NCI-H2107 (cell line): ENCODE measurements at regions not wholly inside any gene's neighbourhood (a gene's known extent, or its start where the extent isn't known, plus 50 kb on each side); places are given as distances from the start of the nearest gene placed in this dataset.
"Not testable (repeated sequence)": the region's sequence is repeated elsewhere in the genome, so short reads cannot be mapped to it uniquely, and the experiment has no call there.

Experiments
- DNase-seq: peaks from one replicate; lab custom pipeline; 2025; lab: John Stamatoyannopoulos, UW

DNA sequence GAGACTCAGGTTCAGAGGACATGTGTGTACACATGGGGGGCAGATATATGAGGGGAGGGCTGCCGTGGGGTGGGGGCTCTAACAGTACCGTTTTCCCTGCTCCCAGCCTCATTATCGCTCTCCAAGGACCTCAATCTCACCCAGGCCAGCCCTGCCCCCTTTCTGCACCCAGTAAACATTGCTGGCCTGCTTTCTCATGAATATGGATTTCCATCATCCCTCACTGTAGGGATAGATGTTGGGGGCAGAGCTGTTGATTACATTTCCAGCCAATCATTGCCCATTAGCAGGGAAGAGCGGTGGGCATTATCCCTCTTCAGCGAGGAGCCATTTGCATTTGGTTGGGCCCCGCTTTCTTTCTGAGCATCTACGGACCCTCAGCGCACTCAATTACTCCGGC lies 273.8 kb downstream of the RPS6KC1 start:
- DNase-seq = no peak

DNA sequence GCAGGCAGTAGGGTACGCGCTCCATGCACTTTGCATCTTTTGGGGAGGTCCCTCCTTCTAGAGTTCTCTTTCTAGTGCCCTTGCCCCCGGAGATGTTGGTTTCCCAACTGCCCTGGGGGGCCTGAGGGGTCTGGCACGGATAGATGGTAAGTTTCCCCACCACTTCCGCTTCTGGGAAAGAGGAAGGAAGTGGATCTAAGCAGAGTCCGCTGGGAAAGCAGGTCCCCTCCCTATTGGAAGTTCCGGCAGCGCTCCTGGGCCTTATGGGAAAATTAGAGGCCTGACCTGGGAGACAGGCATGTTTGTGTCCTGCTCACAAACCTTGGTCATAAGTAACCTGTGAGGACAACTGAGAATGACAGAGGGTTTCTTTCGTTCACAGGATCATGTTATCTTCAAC lies 274.4 kb downstream of the RPS6KC1 start:
- no peak for DNase-seq

DNA sequence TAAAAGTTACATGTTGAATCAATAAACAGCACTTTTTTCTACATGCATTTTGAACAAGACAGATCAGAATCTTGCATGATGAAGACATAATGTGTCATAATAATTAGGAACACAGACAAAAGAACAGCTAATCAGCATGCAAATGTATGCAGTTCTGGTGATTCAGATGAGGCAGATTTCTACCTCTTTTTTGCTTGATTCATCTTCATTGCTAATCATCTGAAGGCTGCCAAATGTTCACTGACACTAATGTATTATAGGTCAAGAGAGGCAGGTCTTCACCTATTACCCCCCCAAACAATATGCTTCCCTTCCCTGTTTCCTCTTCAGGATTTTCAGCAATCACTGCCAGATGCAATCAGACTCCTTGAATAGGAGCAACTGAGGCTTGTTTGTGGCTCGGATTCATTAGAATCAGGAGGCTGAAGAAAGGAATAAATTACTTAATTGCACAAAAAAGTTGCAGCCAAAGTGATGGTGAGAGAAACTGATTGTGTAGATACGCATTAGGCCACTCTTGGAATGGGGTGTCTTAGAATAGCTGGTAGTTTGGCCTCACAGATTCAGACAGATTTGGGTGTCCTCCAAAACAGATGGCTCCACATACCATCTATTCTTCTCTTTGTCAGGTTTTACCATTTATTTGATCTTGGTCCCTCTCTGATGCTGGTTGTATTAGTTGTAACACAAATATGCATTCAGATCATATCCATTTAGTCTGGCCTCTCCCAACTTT lies 275.4 kb downstream of the RPS6KC1 start:
- DNase-seq = no peak

DNA sequence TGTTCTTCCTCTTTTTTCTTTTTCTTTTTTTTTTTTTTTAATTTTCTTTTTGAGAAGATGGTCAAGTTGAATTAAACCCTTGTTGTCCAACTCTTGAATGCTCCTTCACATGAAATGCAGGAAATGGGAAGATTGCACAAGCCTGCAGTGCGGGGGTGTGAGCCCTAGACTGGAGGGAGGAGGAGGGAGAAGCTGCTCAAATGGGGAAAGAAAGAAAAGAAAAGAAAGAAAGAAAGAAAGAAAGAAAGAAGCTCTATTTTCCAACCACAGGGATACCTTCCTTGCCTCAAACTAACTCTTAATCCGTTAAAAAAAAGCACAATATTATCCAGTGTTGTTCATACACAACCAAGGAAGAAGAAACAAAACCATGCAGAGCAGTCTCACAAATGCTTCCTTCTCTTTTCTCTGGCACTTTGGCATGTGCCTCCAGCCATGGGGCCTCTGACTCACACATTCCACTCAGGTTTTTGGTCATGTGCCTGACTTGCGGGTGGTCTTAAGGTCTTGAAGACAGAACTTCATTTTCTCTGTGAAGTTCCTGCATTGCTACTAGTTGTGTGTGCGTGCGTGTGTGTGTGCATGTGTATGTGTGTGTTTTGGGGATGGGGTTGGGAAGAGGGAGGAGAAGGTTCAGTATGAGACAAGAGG lies 276.1 kb downstream of the RPS6KC1 start:
- DNase-seq = no peak

DNA sequence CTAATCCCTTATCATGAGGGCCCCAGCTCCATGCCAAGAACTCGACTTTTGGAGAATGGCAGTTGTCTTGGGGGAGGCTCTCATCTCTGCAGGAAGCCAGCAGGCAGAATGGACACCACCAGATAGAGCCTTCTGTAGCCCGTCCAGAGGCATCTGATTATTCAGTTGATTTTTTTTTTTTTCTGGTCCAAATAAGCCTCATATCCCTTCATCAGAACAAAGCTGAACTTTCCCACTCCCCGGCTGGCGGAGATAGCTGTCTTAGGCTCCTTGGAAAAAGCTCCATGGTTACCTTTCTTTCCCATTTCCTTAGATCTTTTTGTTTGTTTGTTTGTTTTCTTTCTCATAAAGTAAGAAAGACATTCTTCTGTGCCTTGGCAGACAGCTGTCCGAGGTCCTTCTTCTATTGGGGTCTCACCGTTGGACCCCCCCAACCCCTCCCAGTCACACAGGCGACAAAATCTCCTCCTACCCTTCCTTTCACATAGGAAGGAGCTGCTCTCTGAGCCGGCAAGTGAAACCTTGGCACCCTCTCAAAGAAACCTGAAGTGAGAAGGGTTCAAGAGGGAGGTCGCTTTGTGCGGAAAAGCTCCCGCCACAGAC lies 278.5 kb downstream of the RPS6KC1 start:
- DNase-seq = no peak

DNA sequence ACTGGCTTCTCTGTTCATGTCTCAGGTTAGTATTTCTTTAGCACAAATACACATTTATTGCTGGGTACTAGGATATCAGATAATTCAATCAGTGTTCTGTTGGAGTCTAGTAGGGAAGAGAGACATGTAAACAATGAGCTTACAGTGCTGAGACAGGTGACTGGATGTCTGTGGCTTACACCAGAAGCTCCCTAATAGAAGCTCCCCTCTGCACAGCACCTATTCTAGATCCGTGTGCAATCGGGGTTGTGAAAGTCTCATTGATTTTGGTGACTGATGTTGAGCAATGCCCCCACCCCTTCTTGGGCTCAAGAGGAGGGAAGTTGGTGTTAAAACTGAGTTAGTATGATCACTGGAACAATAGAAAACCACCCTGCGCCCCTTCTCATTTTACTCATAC lies 279.2 kb downstream of the RPS6KC1 start:
- no peak for DNase-seq

DNA sequence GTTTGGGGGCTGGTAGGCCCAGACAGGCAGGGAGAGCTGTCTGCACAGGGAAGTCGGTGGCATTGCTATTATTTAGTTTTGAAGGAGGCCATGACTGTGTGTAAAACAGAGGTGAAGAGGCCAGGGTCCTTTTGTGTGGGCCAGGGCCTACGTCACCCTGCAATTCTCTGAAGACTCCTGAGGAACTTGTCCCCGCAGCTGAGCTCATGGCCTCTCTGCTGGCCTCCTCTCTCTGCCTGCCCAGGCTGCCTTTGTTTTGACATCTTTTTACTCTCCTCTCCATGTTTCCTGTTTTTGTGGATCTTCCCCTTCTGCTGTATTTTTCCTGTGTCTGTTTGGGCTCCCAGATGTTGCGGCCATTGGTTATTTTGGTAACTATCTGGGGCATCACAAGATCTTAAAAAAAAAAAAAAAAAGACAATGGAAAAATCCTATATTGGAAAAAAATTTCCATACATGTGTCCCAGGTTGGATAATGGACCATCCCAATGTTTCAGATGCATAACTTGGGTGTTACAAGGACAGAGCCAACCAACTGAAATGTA lies 280.7 kb downstream of the RPS6KC1 start:
- no peak for DNase-seq

DNA sequence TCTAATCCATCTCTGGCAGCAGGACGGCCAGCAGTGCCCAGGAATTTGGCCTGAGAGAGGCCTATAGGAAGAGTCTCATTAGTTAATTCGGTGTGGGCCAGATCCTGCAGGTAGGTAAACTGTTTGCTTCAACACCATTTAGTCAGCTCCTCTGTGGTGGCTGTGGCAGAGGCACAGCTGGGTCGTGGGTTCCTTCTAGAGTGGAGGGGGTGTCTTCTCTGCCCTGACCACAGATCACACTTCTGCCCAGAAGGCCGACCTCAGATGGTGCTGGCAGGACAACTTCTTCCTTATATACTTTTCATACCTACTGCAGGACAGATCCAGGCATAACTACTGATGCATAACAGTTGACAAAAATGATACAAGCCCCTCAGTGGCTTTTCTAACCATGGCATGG lies 281.4 kb downstream of the RPS6KC1 start:
- DNase-seq = no peak

DNA sequence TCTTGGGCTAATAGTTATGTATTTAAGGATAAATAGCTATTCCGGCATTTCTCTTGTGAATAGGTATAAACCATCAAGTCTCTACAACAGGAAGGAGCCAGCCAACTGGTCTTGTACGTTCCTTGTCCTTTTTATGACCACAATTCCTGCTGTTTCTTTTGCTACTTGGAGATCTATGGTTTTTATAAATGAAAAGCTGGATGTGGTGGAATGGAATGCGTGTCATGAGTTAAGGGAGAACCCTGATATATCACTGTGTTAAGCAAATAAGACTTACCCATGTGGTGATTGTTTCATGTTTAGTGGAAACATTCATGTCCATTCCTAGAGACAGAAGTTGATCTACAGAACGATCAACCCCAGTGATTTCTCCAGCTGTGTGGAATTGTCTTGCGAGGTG lies 282.1 kb downstream of the RPS6KC1 start:
- no peak for DNase-seq

DNA sequence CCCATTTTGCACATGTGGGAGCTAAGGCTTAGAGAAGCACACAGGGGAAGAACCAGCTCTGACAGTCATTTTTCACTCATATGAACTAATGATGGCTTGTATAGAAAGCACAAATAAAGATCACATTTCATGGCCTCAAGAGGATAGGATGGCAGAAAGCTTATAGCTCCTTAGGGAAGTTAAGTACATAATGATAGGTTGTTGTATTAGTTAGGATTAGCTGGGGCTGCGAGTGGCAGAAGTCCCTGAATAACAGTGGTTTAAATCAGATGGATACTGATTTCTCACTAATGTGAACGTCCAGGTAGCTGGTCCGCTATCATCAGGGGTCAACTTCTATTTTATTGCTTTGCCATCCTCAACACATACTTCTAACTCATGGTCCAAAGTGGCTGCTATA lies 284.0 kb downstream of the RPS6KC1 start:
- DNase-seq = peak; percentile 39

DNA sequence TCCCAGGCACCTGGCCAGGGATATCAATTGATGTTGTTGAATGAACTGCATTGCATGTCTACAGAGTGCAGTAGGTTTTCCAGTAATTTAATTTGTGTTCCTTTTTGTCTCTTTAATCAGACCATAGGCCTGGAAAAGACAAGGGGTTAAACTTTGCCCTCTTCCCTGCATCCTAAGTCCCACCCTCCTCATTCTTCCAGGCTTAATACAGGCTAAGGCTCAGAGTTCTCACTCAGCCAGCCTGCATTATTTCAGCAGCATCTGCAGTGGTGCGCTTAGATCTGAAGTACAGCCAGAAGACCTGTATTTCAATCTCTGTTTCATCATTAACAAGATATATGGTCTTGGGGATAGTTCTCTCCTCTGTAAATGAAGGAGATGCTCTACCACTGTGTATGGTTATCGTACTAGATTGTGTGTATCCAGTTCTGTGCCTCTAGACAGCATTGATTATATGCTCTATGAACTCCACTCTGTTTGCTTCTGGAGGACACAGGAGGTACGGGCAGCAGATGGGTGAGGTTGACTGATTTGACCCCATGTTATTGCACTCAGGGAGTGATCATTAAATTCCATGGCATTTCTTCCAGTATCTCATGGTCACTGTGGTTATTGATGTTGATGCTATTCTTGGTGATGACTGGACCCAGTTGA lies 286.1 kb downstream of the RPS6KC1 start:
- DNase-seq = no peak

DNA sequence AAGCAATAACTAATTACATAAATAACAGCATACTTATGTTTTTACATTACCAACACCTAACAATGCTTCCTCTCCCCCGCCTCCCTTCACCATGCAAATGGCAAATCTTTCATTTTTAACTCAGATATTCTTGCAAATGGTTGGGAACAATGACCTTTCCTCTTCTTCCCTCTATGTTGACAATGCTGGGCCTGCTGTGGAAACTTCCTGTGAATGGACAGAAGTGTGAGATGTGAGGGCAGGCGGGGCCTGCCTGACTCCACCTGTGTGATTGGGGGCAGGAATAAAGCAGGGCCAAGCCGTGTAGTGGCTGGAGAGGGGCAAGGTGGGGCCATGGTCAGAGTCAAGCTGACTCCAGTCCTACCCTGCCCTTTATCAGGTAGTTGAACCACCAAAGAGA lies 289.6 kb downstream of the RPS6KC1 start:
- no peak for DNase-seq

DNA sequence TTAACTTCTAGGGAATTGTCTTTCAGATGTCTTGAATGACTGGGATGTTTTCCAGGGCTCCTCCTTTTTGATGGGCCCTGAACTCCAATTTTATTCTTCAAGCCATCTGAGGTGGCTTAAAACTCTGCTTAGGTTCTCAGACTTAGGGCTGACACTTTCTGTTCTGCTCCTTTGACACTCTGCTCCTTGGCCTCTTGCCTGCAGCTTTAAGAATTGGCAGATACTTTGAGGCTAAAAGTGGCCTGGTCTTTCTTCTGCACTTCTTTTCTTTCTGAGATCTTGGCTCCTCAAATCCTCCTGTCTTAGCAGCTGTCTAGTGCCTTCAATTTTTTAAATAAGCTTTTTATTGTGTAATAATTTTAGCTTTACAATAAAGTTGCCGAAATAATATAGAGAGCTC lies 294.6 kb downstream of the RPS6KC1 start:
- DNase-seq = no peak

DNA sequence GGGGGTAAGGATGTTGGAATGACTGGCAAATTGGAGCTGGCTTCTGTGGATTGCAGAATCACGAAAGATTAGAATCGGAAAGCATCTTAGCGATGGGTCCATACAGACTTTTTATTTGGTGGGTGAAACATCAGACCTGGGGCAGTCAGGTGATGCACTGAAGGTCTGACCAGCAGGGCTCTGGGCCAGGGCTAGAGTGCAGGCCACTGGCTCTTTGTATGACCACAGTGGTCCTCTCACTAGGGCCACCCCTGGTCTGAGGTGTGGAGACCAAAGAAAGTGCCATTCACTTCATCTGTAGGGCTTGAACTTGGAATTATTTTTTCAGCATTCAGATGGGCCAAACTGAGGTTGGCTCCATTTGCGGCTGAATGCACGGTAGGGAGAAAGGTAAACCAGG lies 306.4 kb downstream of the RPS6KC1 start:
- no peak for DNase-seq

DNA sequence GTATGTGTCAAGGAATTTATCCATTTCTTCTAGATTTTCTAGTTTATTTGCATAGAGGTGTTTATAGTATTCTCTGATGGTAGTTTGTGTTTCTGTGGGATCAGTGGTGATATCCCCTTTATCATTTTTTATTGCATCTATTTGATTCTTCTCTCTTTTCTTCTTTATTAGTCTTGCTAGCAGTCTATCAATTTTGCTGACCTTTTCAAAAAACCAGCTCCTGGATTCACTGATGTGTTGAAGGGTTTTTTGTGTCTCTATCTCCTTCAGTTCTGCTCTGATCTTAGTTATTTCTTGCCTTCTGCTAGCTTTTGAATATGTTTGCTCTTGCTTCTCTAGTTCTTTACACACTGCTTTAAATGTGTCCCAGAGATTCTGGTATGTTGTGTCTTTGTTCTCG lies 307.3 kb downstream of the RPS6KC1 start:
- not testable (repeated sequence) for DNase-seq

DNA sequence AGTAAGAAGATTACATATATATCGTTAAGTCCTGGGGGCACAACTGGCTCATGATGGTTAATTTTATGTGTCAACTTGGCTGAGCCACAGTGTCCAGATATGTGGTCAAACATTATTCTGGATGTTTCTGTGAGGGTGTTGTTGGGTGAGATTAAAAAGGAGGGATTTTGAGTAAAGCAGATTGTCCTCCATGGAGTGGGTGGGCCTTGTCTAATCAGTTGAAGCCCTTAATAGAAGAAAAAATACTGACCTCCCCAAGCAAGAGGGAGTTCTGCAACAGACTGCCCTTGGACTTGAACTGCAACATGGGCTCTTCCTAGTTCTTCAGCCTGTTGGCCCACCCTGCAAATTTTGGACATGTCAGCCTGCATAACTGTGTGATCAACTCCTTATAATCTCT lies 311.6 kb downstream of the RPS6KC1 start:
- DNase-seq = no peak

DNA sequence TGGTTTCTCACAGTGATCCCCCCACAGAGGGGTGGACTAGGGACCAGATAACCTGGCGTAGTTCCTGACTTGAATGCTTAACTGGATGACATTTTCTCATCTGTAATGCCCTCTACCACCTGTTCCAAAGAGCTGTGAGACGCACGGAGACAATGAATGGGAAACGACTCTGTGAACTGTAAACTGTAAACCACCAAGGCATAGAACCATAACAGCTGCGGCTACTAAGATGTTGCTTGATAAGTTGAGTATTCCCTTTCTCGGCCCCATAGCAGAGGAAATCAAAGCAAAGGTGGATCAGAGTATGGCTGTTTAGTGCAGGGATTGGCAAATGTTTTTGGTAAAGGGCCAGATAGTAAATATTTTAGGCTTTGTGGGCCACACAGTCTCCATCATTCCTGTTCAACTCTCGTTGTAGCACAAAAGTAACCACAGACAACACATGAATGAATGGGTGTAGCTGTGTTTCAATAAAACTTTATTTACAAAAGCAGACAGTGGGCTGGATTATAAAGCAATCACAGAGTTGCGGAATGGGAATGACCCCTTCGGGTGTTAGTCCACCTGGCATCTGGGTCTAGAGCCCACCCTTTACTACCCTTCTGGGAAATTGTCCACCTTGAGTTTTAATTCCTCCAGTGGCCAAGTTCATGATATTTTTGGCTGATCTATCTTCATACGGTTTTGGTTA lies 315.2 kb downstream of the RPS6KC1 start:
- DNase-seq = peak; percentile 9

DNA sequence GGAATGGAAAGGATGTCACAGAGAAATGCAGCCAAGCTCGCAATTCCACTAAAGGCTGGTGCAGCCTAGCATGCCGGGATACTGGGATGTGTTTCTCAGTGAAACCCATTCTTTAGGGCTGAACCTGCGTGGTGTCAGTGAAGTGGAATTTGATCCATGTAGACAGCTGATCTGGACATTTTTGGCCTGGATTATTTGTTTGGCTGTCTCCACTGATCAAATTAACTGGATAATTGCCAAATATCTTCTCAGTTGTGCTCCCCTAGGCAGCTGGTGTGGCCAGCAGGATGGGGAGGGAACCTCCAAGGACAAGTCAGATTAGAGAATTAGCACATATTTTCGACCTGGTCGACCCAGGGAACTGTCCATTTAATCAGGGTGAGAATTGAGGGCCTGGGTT lies 318.4 kb downstream of the RPS6KC1 start:
- no peak for DNase-seq

DNA sequence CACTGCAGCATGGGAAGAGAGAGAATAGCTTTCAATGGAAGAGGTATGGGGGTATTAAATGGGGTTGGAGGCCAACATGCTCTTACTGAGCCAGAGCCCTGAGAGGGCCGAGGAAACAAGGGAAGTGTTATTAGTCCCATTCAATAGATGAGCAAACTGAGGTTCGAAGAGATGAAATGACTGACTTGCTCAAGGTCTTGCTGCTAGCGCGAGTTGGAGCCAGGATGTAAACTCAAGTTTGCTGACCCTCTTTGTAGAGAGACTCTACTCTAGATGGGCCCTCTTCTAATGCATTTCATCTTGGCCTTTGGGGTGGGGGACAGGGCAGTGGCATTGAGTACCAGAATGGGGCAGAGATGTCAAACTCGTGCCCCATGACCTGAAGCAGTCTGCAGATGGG lies 319.5 kb downstream of the RPS6KC1 start:
- DNase-seq = no peak

DNA sequence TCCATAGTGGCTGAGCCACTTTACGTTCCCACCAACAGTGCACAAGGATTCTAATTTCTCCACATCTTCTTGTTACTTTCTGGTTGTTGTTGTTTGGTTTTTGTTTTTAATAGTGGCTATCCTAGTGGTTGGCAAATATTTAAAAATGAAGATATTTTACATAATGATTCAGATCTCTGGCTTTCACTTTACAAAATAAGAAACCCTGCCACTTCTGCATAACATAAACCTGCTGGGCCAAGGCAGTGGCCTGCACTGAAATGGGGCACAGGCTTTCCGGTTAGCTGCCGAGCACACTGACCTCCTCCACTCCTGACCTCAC lies 320.4 kb downstream of the RPS6KC1 start:
- DNase-seq = no peak

DNA sequence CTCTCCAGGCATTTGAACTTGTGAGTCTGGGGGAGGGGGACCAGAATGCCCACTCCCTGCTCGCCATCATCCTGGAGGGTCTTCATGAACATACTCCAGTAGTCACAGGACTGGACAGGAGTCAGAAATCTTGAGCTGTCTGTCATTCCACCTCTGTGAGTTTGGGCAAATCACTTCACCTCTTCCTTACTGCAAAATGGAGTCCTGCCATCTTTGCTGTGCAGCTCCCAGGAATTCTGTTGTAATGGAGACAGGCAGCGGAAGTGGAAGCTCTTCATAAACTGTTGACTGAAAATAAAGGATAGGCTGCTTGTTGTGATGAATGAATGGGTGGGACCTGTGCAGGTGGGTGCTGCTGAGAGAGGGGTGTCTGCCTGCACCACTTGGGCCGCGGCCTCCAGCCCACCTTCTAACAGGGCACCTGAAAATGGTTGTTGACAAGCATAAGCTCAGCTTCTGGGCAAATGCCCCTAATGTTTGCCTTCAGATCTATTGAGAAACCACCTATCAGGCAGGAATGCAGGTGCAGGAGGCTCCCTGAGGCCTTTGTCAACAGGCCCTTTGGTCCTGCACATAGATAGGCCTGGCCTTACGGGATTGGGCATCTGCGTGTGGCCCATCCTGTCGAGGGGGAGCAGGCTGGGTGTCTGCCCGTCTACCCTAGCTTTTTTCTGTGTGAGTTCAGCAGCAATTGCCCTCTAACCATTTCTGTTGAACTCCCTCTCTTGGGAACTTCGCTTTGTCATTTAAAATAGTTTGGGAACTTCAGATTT lies 321.0 kb downstream of the RPS6KC1 start:
- DNase-seq = no peak

DNA sequence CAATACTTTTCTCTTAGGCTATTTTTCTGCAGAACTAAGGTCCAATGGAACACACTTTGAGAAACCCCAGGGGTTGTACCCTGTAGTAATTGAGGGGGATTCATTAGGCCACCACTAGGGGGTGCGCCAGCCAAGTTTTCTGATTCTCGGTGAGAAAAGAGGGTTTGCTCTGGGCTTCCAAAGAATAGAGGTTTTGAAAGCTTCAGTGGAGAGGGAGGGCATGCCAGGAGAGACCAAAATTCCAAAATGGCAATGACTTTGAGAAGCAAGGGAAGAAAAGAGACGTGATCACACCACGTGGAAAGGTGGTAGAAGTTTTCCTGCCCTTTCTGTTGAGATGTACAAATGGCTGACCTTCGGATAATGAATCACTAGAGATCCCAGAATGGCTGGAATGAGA lies 323.3 kb downstream of the RPS6KC1 start:
- peak; percentile 81 for DNase-seq
